HG03108 (cell line): ENCODE measurements at regions not wholly inside any gene's neighbourhood (a gene's known extent, or its start where the extent isn't known, plus 50 kb on each side); places are given as distances from the start of the nearest gene placed in this dataset.
"Not testable (repeated sequence)": the region's sequence is repeated elsewhere in the genome, so short reads cannot be mapped to it uniquely, and the experiment has no call there.

Experiments
- ATAC-seq: cut with Tn5 transposase; IDR thresholded peaks from one replicate; pipeline ENCODE4 v1.9.1; 2021; ENCODE audit warnings: moderate library complexity; ENCODE audit not compliant: unreplicated experiment

- ATAC-seq, result no peak
Measured at GRCh38 chrX:35590210-35590609, 207.9 kb upstream of the MAGEB16 start.

- ATAC-seq, result not testable (repeated sequence)
Measured at GRCh38 chrX:35611562-35611961, 186.6 kb upstream of the MAGEB16 start.

- no peak for ATAC-seq
Measured at GRCh38 chrX:35617836-35618235, 180.3 kb upstream of the MAGEB16 start.

- no peak for ATAC-seq
Measured at GRCh38 chrX:35622040-35622439, 176.1 kb upstream of the MAGEB16 start.

- no peak for ATAC-seq
Measured at GRCh38 chrX:35622601-35623000, 175.5 kb upstream of the MAGEB16 start.

GRCh38 chrX:35625714-35626113 is 172.4 kb upstream of the MAGEB16 start:
- no peak for ATAC-seq

- no peak for ATAC-seq
Measured at GRCh38 chrX:35626124-35626523, 172.0 kb upstream of the MAGEB16 start.

GRCh38 chrX:35635971-35636370 is 162.2 kb upstream of the MAGEB16 start:
- not testable (repeated sequence) for ATAC-seq

- no peak for ATAC-seq
Measured at GRCh38 chrX:35664833-35665232, 133.3 kb upstream of the MAGEB16 start.

GRCh38 chrX:35665311-35665710 is 132.8 kb upstream of the MAGEB16 start:
- ATAC-seq, result no peak

GRCh38 chrX:35670889-35671288 is 127.3 kb upstream of the MAGEB16 start:
- ATAC-seq, result no peak

- ATAC-seq, result no peak
Measured at GRCh38 chrX:35675151-35675550, 123.0 kb upstream of the MAGEB16 start.

GRCh38 chrX:35680940-35681346 is 117.2 kb upstream of the MAGEB16 start:
- ATAC-seq, result no peak

GRCh38 chrX:35682476-35682875 is 115.7 kb upstream of the MAGEB16 start:
- ATAC-seq, result no peak

- no peak for ATAC-seq
Measured at GRCh38 chrX:35696760-35697234, 101.3 kb upstream of the MAGEB16 start.

GRCh38 chrX:35699642-35700041 is 98.5 kb upstream of the MAGEB16 start:
- ATAC-seq, result no peak

- no peak for ATAC-seq
Measured at GRCh38 chrX:35700121-35700520, 98.0 kb upstream of the MAGEB16 start.

- no peak for ATAC-seq
Measured at GRCh38 chrX:35711281-35711680, 86.9 kb upstream of the MAGEB16 start.

- ATAC-seq, result no peak
Measured at GRCh38 chrX:35722128-35722527, 76.0 kb upstream of the MAGEB16 start.

- no peak for ATAC-seq
Measured at GRCh38 chrX:35726176-35726575, 72.0 kb upstream of the MAGEB16 start.

- no peak for ATAC-seq
Measured at GRCh38 chrX:35728481-35728880, 69.7 kb upstream of the MAGEB16 start.

GRCh38 chrX:35733879-35734278 is 64.3 kb upstream of the MAGEB16 start:
- no peak for ATAC-seq

GRCh38 chrX:35741142-35741541 is 57.0 kb upstream of the MAGEB16 start:
- no peak for ATAC-seq

GRCh38 chrX:35743331-35743730 is 54.8 kb upstream of the MAGEB16 start:
- no peak for ATAC-seq
